Hematopoietic multipotent progenitor cell treated with erythropoietin and hydrocortisone succinate and interleukin-3 and kit ligand, for 4 days (in vitro differentiated cells): ENCODE measurements at regions not wholly inside any gene's neighbourhood (a gene's known extent, or its start where the extent isn't known, plus 50 kb on each side); places are given as distances from the start of the nearest gene placed in this dataset.

ENCODE experiments used
- DNase-seq: peaks from one replicate; pipeline ENCODE4 v3.0.0-alpha.2; 2015

- DNase-seq: peak; percentile 18
Observed at GRCh38 chr12:92029902-92030586, 115.6 kb downstream of the BTG1 start.

GRCh38 chr12:92029136-92029535 is 116.5 kb downstream of the BTG1 start:
- DNase-seq: no peak

- DNase-seq: no peak
Observed at GRCh38 chr12:92028441-92028709, 117.3 kb downstream of the BTG1 start.

GRCh38 chr12:92027701-92028440 is 117.8 kb downstream of the BTG1 start:
- no peak for DNase-seq

- no peak for DNase-seq
Observed at GRCh38 chr12:92027243-92027642, 118.4 kb downstream of the BTG1 start.

- no peak for DNase-seq
Observed at GRCh38 chr12:92025462-92026207, 120.0 kb downstream of the BTG1 start.

- DNase-seq: no peak
Observed at GRCh38 chr12:92022093-92022492, 123.6 kb downstream of the BTG1 start.

GRCh38 chr12:92021666-92022035 is 124.0 kb downstream of the BTG1 start:
- DNase-seq: no peak

GRCh38 chr12:92020983-92021665 is 124.5 kb downstream of the BTG1 start:
- no peak for DNase-seq

GRCh38 chr12:92019491-92020277 is 126.0 kb downstream of the BTG1 start:
- no peak for DNase-seq

- no peak for DNase-seq
Observed at GRCh38 chr12:92012691-92013090, 133.0 kb downstream of the BTG1 start.

GRCh38 chr12:92010853-92011701 is 134.6 kb downstream of the BTG1 start:
- DNase-seq: no peak

- DNase-seq: no peak
Observed at GRCh38 chr12:92010368-92010767, 135.3 kb downstream of the BTG1 start.

GRCh38 chr12:92008345-92008744 is 137.3 kb downstream of the BTG1 start:
- DNase-seq: no peak

- DNase-seq: no peak
Observed at GRCh38 chr12:92007787-92008186, 137.9 kb downstream of the BTG1 start.

- DNase-seq: no peak
Observed at GRCh38 chr12:92003701-92004100, 141.9 kb downstream of the BTG1 start.

- DNase-seq: peak; percentile 41
Observed at GRCh38 chr12:92002673-92003382, 142.8 kb downstream of the BTG1 start.

- DNase-seq: no peak
Observed at GRCh38 chr12:92002195-92002649, 143.4 kb downstream of the BTG1 start.

GRCh38 chr12:92000597-92000996 is 145.0 kb downstream of the BTG1 start:
- DNase-seq: no peak

GRCh38 chr12:91999823-92000222 is 145.8 kb downstream of the BTG1 start:
- DNase-seq: no peak

GRCh38 chr12:91998316-91998715 is 147.3 kb downstream of the BTG1 start:
- no peak for DNase-seq
